ENCODE measurements at regions not wholly inside any gene's neighbourhood (a gene's known extent, or its start where the extent isn't known, plus 50 kb on each side); places are given as distances from the start of the nearest gene placed in this dataset.
"Not testable (repeated sequence)": the region's sequence is repeated elsewhere in the genome, so short reads cannot be mapped to it uniquely, and the experiment has no call there.

GRCh38 chr1:146666275-146666674, 271.8 kb upstream of the NBPF12 start:
- not testable (repeated sequence) for H3K18ac ChIP-seq (ENCODE audit: insufficient read length, low read depth, low read length); H2BK5ac ChIP-seq (ENCODE audit: insufficient read length, low read length); H3K27ac Mint-ChIP-seq; H4K5ac ChIP-seq (ENCODE audit: insufficient read length, low read depth, low read length); H4K8ac ChIP-seq (replicated peaks; ENCODE audit: insufficient read length, low read depth, low read length); H2AFZ ChIP-seq (ENCODE audit: low read length); H3K27me3 ChIP-seq (ENCODE audit: insufficient read depth, low read length); H2BK15ac ChIP-seq (ENCODE audit: low read depth, low read length); H3K79me1 ChIP-seq (ENCODE audit: insufficient read depth, low read depth, low read length, poor library complexity, severe bottlenecking); H3K27me3 Mint-ChIP-seq (ENCODE audit: low read depth); H2BK20ac ChIP-seq (ENCODE audit: low read depth, low read length, poor library complexity, severe bottlenecking); H2AK5ac ChIP-seq (ENCODE audit: insufficient read length, low read length); H3K79me2 ChIP-seq (ENCODE audit: insufficient read depth, low read length); H3K4me1 Mint-ChIP-seq; H3K9me3 Mint-ChIP-seq; H3K4me1 ChIP-seq (ENCODE audit: insufficient read depth, low read length); H3T11ph ChIP-seq (ENCODE audit: low read length); H3K4me2 ChIP-seq (ENCODE audit: insufficient read depth, insufficient read length, low read length); H3K36me3 Mint-ChIP-seq (ENCODE audit: insufficient read depth in 1 of 3, low read depth in 3 of 3); H3K14ac ChIP-seq (ENCODE audit: insufficient read depth, low read length); H4K20me1 ChIP-seq (ENCODE audit: control insufficient read depth, insufficient read depth, insufficient read length); H3K4ac ChIP-seq (ENCODE audit: low read depth, low read length); H3K9me3 ChIP-seq (ENCODE audit: control insufficient read depth, low read depth, low read length); H3K23ac ChIP-seq (ENCODE audit: insufficient read length, low read depth, low read length); H4K91ac ChIP-seq (ENCODE audit: insufficient read length, low read depth, low read length); H3K56ac ChIP-seq (ENCODE audit: insufficient read length, low read depth, low read length); H3K9ac ChIP-seq (ENCODE audit: extremely low read depth, insufficient read length, low read length); H2BK12ac ChIP-seq (ENCODE audit: insufficient read length, low read depth, low read length); H3K4me3 Mint-ChIP-seq; H2BK120ac ChIP-seq (ENCODE audit: low read depth, low read length, poor library complexity, severe bottlenecking); H3K23me2 ChIP-seq (ENCODE audit: insufficient read length, low read depth, low read length, poor library complexity, severe bottlenecking); DNase-seq; H3K27ac ChIP-seq (ENCODE audit: insufficient read length, low read depth, low read length)
- WGBS (ENCODE audit: extremely low coverage, insufficient read length, low lambda C conversion rate) = no CpG with 5 or more reads among the region's 1 CpG

- not testable (repeated sequence) for H2BK15ac ChIP-seq (ENCODE audit: low read depth, low read length); H3K27ac ChIP-seq (ENCODE audit: insufficient read length, low read depth, low read length); H2AK5ac ChIP-seq (ENCODE audit: insufficient read length, low read length); H3T11ph ChIP-seq (ENCODE audit: low read length); H3K14ac ChIP-seq (ENCODE audit: insufficient read depth, low read length); H2BK120ac ChIP-seq (ENCODE audit: low read depth, low read length, poor library complexity, severe bottlenecking); H3K27ac Mint-ChIP-seq; H4K20me1 ChIP-seq (ENCODE audit: control insufficient read depth, insufficient read depth, insufficient read length); H3K9ac ChIP-seq (ENCODE audit: extremely low read depth, insufficient read length, low read length); H3K27me3 ChIP-seq (ENCODE audit: insufficient read depth, low read length); H3K9me3 Mint-ChIP-seq; H3K4me1 ChIP-seq (ENCODE audit: insufficient read depth, low read length); H3K4me3 Mint-ChIP-seq; H3K27me3 Mint-ChIP-seq (ENCODE audit: low read depth); H3K79me2 ChIP-seq (ENCODE audit: insufficient read depth, low read length); H3K4me2 ChIP-seq (ENCODE audit: insufficient read depth, insufficient read length, low read length); H3K4me1 Mint-ChIP-seq; H4K91ac ChIP-seq (ENCODE audit: insufficient read length, low read depth, low read length); DNase-seq; H2BK5ac ChIP-seq (ENCODE audit: insufficient read length, low read length); H2BK20ac ChIP-seq (ENCODE audit: low read depth, low read length, poor library complexity, severe bottlenecking); H4K8ac ChIP-seq (replicated peaks; ENCODE audit: insufficient read length, low read depth, low read length); H3K9me3 ChIP-seq (ENCODE audit: control insufficient read depth, low read depth, low read length); H3K79me1 ChIP-seq (ENCODE audit: insufficient read depth, low read depth, low read length, poor library complexity, severe bottlenecking); H3K4ac ChIP-seq (ENCODE audit: low read depth, low read length); H2AFZ ChIP-seq (ENCODE audit: low read length); H3K23me2 ChIP-seq (ENCODE audit: insufficient read length, low read depth, low read length, poor library complexity, severe bottlenecking); H3K18ac ChIP-seq (ENCODE audit: insufficient read length, low read depth, low read length); H3K23ac ChIP-seq (ENCODE audit: insufficient read length, low read depth, low read length); H3K36me3 Mint-ChIP-seq (ENCODE audit: insufficient read depth in 1 of 3, low read depth in 3 of 3); H2BK12ac ChIP-seq (ENCODE audit: insufficient read length, low read depth, low read length); H3K56ac ChIP-seq (ENCODE audit: insufficient read length, low read depth, low read length); H4K5ac ChIP-seq (ENCODE audit: insufficient read length, low read depth, low read length)
- WGBS (ENCODE audit: extremely low coverage, insufficient read length, low lambda C conversion rate) = no CpG with 5 or more reads among the region's 4 CpGs
Observed at GRCh38 chr1:146660242-146660641, 277.9 kb upstream of the NBPF12 start.
